Pancreas (tissue), 10 donors: ENCODE measurements at regions not wholly inside any gene's neighbourhood (a gene's known extent, or its start where the extent isn't known, plus 50 kb on each side); places are given as distances from the start of the nearest gene placed in this dataset.

Source experiments
- ATAC-seq, 4 donors: fragments of 200-7000 bp; cut with Tn5 transposase; one replicate each; pipeline versions ENCODE4 v1.8.0 to v1.9.1; 2020; ENCODE audit warnings: mild to moderate bottlenecking in 4 of 4, moderate library complexity in 4 of 4
- DNase-seq, 6 donors: peaks; one replicate each; pipeline ENCODE4 v3.0.0-alpha.2; 2020
- FAIRE-seq: peaks from 2 replicates; lab custom pipeline; 2012; peaks lifted over from hg19 to GRCh38; lab: Jason Lieb, UNC
- H3K27ac ChIP-seq, 4 donors: fragments of 200-600 bp; sonication (generic); 1 replicate in 3 of 4; 2 replicates in 1 of 4; pipeline versions ENCODE4 v1.5.0 to v1.8.0; 2020
- H3K27me3 ChIP-seq, 4 donors: fragments of 200-600 bp; one replicate each; pipeline ENCODE4 v1.8.0; 2021
- H3K36me3 ChIP-seq, 3 donors: fragments of 200-600 bp; sonication (generic) in 1 of 3; one replicate each; pipeline versions ENCODE4 v1.5.0 to v1.8.0; 2020 to 2021
- H3K4me1 ChIP-seq, 3 donors: fragments of 200-600 bp; one replicate each; pipeline ENCODE4 v1.8.0; 2021
- H3K4me3 ChIP-seq, 4 donors: fragments of 200-600 bp; sonication (generic) in 2 of 4; one replicate each; pipeline versions ENCODE4 v1.5.0 to v1.8.0; 2020 to 2021
- H3K9me3 ChIP-seq, 4 donors: fragments of 200-600 bp; one replicate each; pipeline ENCODE4 v1.8.0; 2021
- WGBS, 2 donors: extraction: QIAGEN DNeasy Blood & Tissue Kit; methylation state at CpG; one replicate each; pipeline ENCODE4 v1.1.7; 2013; 5-methylcytosine and 5-hydroxymethylcytosine counted together
- intact Hi-C, 3 donors: fragments of 100-400 bp; cut with DNase I; formaldehyde crosslinking; loops; one replicate each; pipeline versions ENCODE4 v1.11.1 to v1.14.2; 2022
- TF ChIP-seq, protein P1 (sequence below), 4 donors: fragments of 200-600 bp; sonication (generic) in 3 of 4; IDR thresholded peaks; one replicate each; pipeline versions ENCODE4 v1.5.0 to v1.8.0; 2021; ENCODE audit warnings: antibody characterized with exemption in 4 of 4
- donor health status: healthy with polysubstance abuse.
- donor health status: DM: no; HTN: no; CAD: no; lungs with moderate emphysema.
- donor health status: DM: no; HTN: no; CAD: no.
- donor health status: control.
- donor health status: control.
- donor health status: Bipolar disorder and iron deficiency.
- donor health status: DM: yes; HTN: yes; CAD: no.
- donor health status: DM: no; HTN: no; CAD: no.
- donor health status: DM: no; HTN: no; CAD: no.
- donor health status: DM: yes; HTN: yes; CAD: no.

DNA sequence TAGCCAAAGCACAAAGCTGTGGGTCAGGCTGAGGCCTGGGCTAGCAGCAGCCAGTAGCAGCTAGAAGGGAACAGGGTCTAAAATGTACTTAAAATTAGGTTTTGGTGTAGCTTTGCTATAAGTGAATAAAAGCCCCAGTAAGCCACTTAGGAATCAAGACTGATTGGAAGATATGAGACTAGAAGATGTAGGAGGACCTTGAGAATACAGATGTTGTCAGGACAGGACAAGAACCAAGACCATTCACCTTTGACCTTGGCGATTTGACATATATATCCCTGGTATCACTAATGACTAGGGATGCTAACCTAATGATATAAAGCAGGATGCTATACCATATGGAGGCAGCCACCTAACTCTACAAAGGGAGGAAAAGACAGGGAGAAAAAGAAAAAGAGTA, 238.1 kb downstream of the FBXO8 start:
- Histone ChIP-seq H3K27me3 (no peaks in the 10 kb centered on the region), H3K4me3 (no peak overlapping the region), H3K27ac (no peak overlapping the region), H3K36me3 (no peaks in the 10 kb centered on the region), H3K4me1 (no peaks in the 10 kb centered on the region), H3K9me3 (no peaks in the 10 kb centered on the region)
- no peak for ATAC-seq
- no peak for FAIRE-seq
- no peak for DNase-seq
- 53 to 64% methylated on average over 1 of the region's 1 CpG for WGBS, 2 donors
- TF ChIP-seq, protein P1, sequence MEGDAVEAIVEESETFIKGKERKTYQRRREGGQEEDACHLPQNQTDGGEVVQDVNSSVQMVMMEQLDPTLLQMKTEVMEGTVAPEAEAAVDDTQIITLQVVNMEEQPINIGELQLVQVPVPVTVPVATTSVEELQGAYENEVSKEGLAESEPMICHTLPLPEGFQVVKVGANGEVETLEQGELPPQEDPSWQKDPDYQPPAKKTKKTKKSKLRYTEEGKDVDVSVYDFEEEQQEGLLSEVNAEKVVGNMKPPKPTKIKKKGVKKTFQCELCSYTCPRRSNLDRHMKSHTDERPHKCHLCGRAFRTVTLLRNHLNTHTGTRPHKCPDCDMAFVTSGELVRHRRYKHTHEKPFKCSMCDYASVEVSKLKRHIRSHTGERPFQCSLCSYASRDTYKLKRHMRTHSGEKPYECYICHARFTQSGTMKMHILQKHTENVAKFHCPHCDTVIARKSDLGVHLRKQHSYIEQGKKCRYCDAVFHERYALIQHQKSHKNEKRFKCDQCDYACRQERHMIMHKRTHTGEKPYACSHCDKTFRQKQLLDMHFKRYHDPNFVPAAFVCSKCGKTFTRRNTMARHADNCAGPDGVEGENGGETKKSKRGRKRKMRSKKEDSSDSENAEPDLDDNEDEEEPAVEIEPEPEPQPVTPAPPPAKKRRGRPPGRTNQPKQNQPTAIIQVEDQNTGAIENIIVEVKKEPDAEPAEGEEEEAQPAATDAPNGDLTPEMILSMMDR (IDR thresholded peaks at IDR 0.05) = no peak
- intact Hi-C loops = no loop called here

GRCh38 chr4:174041555-174042105, 241.8 kb downstream of the FBXO8 start:
- FAIRE-seq = no peak
- TF ChIP-seq, protein P1 (IDR thresholded peaks at IDR 0.05) = no peak
- H3K9me3 ChIP-seq = no peaks in the 10 kb centered on the region
- DNase-seq = no peak
- WGBS, 2 donors = 44 to 45% methylated on average over 9 of the region's 9 CpGs
- H3K4me3 ChIP-seq = no peak overlapping the region
- H3K36me3 ChIP-seq = no peaks in the 10 kb centered on the region
- H3K27me3 ChIP-seq = no peaks in the 10 kb centered on the region
- H3K27ac ChIP-seq = no peak overlapping the region
- ATAC-seq = no peak
- intact Hi-C loops = no loop called here
- H3K4me1 ChIP-seq = no peaks in the 10 kb centered on the region

- no peak overlapping the region for H3K27ac ChIP-seq
- FAIRE-seq (no peak), ATAC-seq (no peak), DNase-seq (no peak)
- H3K4me1 ChIP-seq = no peaks in the 10 kb centered on the region
- no peaks in the 10 kb centered on the region for H3K9me3 ChIP-seq
- no peak overlapping the region for H3K4me3 ChIP-seq
- H3K36me3 ChIP-seq = no peaks in the 10 kb centered on the region
- intact Hi-C loops = no loop called here
- no peaks in the 10 kb centered on the region for H3K27me3 ChIP-seq
- TF ChIP-seq, protein P1 (IDR thresholded peaks at IDR 0.05) = no peak
Measured at GRCh38 chr4:174040287-174040686, 243.2 kb downstream of the FBXO8 start.

DNA sequence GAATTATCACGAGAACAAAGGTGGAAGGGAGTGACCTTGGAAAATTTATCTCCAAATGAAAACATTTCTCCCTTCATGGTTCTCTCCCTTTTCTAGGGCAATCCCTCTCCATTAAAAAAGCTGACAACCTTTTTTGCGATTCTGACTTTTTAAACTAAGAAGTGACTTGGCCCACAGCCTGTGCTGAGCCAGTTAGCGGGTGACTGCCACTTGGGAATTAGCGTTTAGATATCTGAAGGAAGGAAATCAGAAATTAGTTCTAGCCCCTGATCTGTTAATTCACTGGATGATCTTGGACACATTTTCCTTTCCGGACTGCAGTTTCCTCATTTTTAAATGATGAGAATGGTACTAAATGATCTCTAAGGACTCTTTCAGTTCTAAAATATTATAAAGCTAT, 245.0 kb downstream of the FBXO8 start:
- Histone ChIP-seq H3K4me3 (no peak overlapping the region), H3K9me3 (no peaks in the 10 kb centered on the region), H3K27ac (no peak overlapping the region), H3K27me3 (no peaks in the 10 kb centered on the region), H3K36me3 (no peaks in the 10 kb centered on the region), H3K4me1 (no peaks in the 10 kb centered on the region)
- ATAC-seq (no peak), DNase-seq (no peak), FAIRE-seq (no peak)
- intact Hi-C loops = no loop called here
- 49 to 58% methylated on average over 5 of the region's 5 CpGs for WGBS, 2 donors
- TF ChIP-seq, protein P1 (IDR thresholded peaks at IDR 0.05) = no peak

- H3K27me3 ChIP-seq = no peaks in the 10 kb centered on the region
- FAIRE-seq (no peak), DNase-seq (no peak), ATAC-seq (peak in 3 of 4 donors; percentile 26 to 55 (median 43))
- TF ChIP-seq, protein P1 (IDR thresholded peaks at IDR 0.05) = no peak
- no peaks in the 10 kb centered on the region for H3K36me3 ChIP-seq
- intact Hi-C loops = no loop called here
- H3K4me1 ChIP-seq = no peaks in the 10 kb centered on the region
- 20 to 21% methylated on average over 3 of the region's 3 CpGs for WGBS, 2 donors
- H3K27ac ChIP-seq = no peak overlapping the region
- no peaks in the 10 kb centered on the region for H3K9me3 ChIP-seq
- H3K4me3 ChIP-seq = no peak overlapping the region
Measured at GRCh38 chr4:174037631-174038030, 245.8 kb downstream of the FBXO8 start.
